CD4-positive, alpha-beta T cell treated with Interleukin-17A for 4 hours (primary cell): ENCODE measurements at regions not wholly inside any gene's neighbourhood (a gene's known extent, or its start where the extent isn't known, plus 50 kb on each side); places are given as distances from the start of the nearest gene placed in this dataset.
A peak's percentile ranks its signal among the peaks of the same experiment; 100 is the strongest.
"Not testable (repeated sequence)": the region's sequence is repeated elsewhere in the genome, so short reads cannot be mapped to it uniquely, and the experiment has no call there.

Experiments used
- DNase-seq: peaks from one replicate; pipeline ENCODE4 v3.0.0-alpha.2; 2020; ENCODE audit warnings: mixed read lengths

DNA sequence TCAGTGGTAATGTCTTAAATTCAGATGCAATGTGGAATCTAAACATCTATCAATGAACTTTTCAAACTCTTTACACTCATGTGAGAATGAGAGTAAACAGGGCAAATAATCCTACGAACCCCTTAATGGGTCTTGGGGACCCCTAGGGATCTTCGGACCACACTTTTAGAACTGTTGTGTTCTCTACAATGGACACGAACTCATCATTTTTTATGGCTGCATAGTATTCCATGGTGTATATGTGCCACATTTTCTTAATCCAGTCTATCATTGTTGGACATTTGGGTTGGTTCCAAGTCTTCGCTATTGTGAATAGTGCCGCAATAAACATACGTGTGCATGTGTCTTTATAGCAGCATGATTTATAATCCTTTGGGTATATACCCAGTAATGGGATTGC is 148.0 kb upstream of the PTPN1 start:
- DNase-seq, result not testable (repeated sequence)

DNA sequence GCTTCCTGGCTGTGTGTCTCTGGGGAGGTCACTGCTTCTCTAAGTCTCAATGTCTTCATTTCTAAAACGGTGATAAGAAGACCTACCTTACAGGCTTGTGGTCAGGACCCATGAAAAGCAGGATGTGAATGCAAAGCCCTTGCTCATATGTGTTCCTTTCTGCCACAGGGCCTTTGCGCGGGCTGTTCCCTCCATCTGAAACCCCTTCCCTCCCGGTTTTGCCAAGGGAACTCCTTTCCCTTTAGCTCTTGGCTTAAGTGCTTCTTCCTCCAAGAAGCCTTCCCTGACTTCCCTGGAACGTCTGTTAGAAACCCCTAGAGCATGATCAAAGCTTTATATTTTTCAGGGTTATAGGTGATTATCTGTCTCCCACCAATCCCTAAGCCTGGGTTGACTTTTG is 147.2 kb upstream of the PTPN1 start:
- DNase-seq, result no peak

DNA sequence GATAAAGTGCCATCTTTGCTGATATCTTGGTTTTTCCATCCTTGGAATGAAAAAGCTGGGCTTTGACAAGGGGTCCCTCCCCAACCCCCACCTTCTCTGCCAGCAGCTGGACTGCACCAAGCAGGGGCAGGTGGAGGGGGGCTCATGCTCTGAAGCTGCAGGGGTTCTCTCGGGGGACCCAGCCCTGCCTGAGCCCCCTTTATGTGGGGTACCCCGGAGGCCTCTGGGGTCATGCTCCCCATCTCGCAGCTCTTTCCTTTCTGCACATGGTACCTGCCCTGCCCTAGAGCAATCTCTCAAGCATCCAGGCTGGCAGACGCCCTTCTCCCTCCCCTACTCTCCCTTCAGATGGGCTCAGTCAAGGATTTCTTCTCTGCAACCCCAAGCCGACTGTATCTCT is 146.7 kb upstream of the PTPN1 start:
- no peak for DNase-seq

DNA sequence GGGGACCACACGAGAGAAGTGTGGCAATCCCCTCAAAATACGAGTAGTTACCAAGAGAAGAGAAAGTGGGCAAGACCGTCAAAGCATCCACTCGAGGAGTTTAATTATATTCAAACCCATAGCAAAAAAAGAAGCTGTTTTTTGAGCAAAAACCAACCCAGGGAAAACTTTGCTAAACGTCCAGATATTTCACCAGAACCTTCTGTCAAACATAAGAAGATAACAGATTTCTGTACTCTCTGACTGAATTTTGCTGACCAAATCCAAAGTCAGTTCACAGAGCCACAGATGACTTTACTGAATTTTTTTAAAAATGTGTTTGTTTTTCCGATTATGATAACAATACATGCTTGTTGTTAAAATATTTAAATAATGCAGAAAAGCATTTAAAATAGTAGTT is 145.6 kb upstream of the PTPN1 start:
- no peak for DNase-seq

DNA sequence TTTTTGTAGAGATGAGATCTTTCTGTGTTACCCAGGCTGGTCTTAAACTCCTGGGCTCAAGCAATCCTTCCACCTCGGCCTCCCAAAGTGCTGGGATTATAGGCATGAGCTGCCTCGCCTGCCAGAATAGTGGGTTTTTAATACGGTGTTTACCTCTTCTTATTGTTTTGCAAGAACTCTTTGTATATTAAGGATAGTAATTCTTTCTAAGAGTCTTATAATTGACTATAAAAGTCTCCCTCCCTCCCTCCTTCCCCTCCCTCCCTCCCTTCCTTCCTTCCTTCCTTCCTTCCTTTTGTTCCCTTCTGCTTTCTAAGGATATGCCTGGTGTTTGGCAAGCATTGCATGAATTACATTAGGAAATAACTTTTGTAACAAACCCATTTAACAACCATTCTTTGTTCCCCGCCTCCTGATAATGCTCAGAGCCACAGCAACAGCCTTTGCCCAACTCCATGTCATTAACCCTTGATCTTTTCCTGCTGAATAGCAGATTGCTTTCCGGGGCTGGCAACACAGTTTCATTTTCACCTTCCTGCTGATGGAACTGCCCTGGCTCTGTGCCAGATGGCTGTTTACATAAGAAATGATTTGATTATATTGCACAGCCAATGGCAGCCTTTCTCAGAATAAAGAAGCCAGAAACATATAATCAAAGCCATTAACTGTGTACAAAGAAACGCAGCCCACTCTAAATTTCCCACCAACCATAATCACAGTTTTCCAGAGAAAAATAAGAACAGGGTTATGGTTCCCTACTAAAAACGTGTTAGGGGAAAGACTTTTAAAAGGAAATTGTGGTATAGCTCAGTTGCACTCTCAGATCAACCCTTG is 143.7 kb upstream of the PTPN1 start:
- peak; percentile 49 for DNase-seq

DNA sequence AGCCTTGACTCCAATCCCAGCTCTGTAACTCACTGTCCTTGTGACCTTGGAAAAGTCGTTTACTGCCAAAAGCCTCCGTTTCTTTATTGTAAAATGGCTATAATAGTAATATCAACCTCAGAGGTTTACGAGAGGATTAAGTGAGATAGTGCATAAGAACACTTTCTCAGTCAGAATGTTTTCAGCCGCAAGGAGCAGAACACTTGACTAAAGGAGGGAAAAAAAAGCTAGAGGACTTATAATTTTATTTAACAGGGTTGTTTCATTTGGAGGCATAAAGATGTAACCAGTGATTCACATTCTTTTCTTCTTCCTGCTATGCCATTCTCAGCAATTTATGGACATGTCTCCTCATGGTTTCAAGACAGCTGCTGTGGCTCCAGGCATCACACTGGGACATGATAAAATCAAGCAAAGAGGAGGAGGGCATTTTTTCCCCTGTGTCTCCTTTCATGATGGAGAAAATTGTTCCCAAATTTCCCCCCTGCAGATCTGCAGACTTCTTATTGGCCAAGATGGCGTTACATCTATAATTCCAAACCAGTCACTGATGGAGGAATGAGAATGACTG is 143.0 kb upstream of the PTPN1 start:
- DNase-seq, result no peak

DNA sequence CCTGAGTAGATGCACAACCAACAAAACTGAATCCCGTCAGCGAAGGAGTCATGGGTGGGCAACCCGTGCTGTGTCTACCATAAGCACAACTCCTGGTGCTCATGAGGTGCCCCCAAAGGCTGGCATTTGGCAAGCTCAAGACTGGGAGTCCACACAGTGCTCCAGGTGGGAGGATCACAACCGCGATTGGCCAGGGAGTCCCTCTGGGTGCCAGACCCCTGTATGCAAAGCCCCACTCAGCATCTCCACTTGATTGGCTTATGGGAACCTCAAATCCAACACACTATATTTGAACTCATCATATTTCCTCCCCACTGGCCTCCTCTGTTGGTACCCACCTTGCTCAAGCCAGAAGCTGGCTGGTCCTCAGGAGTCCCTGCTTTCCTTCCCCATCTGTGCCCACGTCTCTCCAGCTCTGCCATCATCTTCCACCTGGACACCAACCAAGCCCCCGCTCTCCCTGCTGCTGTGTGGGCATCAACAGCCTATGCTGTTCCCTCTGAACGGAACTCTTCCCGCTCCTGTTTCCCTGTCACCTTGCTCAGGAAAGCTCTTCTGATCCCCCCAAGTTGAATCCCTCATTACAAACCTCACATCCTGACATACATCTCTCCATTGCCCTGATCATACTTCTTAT is 142.3 kb upstream of the PTPN1 start:
- DNase-seq, result no peak

DNA sequence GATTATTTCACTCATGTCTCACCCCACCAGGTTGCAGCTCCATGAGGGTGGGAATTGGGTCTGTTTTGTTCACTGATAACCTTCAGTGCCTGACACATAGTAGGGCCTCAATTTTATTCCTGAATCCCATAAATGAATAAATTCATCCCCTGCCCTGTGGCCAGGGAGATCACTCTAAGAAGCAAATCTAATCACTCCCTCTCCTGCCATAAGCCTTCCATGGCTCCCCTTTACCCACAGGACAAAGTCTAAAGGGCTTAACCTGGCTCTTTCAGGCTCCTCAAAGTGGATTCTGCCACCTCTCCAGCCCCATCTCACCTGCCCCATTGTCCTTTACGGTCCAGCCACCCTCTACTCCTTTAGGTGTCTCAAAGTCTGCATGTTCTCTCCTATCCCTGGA is 141.8 kb upstream of the PTPN1 start:
- no peak for DNase-seq

DNA sequence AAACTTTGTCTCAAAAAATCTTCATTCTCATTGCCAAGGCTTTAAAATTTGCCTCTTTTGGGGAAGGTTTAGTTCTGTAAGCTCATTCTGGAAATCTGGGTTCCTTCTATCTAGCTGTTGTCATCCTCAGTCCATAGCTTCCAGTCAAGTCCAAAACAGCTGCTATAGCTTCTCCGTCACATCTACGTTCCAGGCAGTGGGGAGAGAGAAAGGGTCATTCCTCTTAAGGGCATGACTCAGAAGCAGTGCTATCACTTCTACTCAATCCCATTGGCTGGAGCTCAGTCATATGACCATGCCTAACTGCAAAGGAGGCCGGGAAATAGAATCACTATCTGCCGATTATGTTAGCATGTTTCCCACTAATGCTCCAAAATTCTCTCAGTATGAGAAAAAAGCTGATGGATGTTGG is 141.4 kb upstream of the PTPN1 start:
- DNase-seq, result no peak

DNA sequence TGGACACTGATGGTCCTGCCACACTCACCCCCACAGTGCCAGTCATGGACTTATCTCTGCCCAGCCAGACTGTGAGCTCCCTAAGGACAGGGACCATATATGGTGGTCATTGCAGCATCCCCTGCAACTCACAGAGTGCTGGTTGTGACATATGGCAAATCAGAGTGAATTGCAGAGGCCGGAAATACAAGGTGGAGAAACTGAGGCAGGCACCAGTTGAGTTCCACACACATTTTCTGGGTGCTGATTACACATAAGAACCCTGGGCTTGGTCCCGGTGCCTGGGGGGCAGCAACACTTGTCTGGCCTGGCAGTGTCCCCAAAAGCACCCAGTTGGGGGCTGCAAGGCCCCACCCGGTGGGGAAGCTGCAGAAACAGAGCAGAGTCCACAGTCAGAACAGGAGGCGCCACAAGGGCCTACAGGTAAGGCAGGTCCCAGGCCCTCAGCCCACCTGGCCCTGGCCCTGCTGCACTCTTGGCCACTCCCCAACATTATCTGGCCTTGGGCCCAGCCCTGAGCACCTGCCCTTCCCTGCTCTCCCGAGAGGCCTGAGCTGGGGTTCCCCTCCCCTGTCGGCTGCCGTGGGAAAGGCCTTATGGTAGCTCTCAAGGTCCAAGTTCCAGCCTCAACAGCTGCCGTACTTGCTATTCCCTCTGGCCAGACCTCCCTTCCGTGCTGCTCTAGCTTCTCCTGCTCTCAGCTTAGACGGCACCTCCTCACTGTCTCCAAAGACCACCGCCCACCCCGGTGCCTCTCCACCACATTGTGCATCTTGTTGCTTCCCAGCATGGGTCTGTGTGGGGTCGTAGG is 140.8 kb upstream of the PTPN1 start:
- no peak for DNase-seq

DNA sequence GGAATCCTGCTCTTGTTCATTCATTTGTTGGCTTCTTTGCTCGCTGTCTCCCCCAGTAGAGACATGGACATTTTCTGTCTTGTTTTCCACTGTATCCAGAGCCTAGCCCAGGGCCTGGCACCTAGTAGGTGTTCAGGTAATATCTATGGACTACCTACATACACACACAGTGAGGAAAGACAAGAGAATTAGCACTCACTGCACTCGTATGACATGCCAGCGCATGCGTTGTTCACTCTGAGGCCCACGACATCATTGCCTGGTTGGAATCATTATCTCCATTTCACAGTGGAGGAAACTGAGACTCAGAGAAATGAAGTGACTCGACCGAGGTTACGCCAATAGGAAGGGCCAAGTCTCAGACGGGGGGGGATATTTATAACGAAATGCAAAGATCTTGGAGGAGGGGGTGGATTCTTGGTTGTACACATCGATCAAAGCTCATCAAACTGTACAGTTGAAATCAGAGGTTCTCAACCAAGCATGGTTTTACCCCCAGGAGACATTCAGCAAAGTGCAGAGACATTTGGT is 140.1 kb upstream of the PTPN1 start:
- DNase-seq, result no peak

DNA sequence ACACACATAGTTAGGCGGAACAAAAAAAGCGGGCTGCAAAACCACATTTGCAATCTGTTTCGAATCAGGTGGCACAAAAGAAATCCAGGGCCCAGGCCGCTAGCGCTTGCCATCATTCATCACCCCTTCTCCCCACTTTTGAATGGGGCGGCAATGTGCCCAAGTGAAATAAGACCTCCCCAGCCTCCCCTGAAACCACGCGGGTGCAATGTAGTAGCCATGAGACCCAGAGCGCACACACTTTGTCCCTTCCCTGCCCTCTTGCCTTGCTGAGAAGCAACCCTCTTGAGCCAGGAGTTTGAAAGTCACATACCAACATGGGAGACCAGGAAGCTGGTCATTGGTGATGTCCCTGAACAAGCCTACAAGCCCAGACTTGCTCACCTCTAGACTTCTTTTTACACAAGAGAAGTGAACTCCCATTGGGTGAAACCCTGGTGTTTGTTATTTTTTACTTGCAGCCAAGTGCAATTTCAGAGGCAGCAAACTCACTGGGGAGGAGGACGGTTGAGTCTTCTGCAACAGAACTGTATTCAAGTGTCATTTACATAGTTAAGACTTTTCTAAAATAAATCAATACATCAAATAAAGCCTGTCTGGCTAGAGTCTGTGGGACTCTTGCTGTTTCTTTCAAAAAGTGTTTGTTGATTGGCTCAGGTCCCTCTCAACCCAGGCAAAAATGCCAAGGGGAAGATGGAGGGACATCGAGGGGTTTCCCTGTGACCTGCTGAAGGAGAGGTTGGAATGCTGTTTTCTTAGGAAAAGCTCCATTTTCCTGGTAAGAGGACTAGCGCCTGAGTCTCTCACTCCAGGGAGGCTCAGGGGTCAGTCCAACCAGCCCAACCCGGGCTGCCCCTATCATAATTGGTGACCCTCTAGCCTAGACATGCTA is 138.1 kb upstream of the PTPN1 start:
- DNase-seq, result no peak

DNA sequence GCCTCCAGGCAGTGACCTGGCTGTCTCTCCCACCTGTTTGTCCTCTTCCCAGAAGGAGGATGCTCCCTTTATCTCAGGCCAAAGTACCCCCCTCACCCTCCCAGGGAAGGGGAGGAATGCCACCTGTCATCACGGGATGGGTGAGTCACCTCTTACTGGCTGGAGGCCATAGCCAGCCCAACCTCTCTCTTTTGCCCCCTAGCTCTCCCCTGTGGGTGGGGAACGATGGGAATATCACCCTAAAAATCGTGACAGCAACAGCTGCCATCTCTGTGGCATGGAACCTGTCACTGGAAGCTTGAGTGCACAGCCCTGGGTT is 137.5 kb upstream of the PTPN1 start:
- no peak for DNase-seq

DNA sequence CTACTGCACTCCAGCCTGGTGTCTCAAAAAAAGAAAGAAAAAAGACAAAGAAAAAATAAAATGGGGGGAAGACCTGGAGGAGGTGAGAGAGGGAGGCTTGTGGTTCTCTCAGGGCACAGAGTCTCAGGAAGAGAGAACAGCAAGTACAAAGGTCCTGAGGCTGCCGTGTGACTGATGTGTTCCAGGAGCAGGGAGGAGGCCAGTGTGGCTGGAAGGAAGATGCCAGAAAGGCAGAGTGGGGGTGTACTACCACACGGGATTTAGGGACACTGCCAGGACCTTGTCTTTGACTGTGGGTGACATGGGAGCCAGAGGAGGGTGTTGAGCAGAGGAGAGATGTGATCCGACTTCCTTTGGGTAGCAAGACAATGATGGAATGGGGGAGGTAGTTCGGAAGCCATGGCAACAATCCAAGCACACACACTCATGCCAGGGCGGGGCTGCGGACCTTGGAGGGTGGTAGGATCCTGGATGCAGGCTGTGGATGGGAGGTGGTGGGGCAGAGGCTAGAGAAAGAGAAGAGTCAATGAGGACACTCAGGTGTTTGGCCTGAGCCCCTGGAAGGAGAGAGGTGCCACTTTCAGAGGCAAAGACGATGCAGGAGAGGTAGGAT is 136.4 kb upstream of the PTPN1 start:
- DNase-seq, result no peak

DNA sequence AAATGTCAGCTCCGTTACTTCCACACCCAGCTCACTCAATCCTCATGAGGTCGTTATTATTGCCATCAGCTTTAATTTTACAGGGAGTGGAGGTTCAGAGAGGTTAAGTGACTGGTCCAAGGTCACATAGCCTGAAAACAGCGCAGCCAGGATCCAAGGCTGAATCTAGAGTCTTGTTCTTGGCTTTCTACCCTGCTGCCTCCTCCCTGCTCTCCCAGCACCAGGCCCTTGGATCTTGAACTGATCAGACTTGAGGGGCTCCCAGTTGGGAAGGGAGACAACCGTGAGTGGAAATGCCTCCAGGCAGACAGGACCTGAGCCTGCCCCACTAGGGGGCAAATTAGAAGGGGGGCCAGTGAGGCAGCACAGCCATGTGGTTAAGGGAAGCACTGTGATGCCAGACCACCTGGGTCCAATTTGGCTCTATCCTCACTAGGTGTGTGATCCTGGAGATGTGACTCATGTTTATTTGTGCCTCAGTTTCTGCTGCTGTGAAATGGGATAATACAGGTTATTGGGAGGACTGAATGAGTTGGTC is 135.6 kb upstream of the PTPN1 start:
- DNase-seq, result no peak

DNA sequence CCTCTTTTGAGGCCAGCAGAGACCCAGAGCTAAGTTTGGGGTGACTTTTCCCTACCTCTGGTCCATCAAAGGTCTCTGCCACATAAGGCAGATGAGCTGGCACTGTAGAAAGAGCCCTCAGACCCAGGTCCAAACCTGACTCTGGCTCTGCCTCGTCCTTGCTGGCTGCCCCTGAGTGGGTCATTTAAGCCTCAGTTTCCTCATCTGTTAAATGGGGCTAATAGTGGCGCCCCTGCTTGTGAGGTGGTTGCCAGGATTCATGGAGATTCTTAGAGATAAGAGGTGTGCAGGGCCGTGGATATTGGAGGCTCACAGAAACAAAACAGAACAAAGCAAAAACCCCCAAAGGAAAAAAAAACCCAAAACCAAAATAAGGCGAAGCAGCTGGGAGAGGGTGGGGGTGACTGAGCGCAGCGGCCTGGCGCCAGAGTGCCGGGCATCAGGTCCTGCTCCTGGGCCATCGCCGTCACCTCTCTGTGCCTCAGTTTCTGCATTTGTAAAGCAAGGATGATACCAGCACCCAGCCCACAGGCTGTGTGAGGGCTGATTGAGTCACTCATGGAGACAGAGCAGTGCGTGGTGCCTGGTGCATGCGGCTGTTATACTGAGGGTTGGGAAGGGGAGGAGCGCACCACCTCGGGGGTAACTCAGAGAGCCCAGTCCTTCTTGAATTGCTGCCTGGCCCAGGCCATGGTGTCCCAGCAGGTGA is 133.8 kb upstream of the PTPN1 start:
- DNase-seq, result no peak

DNA sequence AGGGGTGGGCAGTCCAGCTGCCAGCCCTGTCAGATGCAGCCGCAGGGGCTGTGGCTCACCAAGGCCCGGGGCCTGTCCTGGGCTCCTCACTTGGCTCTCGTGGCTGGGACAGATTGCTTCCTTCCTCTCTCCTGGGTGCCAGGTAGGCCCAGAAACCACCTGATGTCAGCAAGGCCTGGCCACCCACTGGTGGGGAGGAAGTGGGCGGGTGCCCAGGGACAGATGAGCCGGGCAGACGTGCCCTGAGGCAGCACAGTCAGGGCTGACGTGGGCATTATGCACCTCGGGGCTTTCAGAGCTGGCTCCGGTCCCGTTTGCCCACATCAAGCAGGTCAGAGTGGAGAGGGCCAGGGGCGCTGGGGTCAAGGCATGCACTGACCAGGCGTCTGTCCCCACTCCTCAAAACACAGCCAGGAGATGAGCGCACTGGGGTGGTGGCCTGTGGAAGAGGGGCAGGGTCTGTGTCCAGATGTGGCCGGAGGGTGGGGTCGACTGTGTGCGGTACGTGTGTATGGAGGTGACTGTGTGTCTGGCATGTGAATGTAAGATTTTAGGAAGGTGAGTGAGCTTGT is 133.2 kb upstream of the PTPN1 start:
- no peak for DNase-seq

DNA sequence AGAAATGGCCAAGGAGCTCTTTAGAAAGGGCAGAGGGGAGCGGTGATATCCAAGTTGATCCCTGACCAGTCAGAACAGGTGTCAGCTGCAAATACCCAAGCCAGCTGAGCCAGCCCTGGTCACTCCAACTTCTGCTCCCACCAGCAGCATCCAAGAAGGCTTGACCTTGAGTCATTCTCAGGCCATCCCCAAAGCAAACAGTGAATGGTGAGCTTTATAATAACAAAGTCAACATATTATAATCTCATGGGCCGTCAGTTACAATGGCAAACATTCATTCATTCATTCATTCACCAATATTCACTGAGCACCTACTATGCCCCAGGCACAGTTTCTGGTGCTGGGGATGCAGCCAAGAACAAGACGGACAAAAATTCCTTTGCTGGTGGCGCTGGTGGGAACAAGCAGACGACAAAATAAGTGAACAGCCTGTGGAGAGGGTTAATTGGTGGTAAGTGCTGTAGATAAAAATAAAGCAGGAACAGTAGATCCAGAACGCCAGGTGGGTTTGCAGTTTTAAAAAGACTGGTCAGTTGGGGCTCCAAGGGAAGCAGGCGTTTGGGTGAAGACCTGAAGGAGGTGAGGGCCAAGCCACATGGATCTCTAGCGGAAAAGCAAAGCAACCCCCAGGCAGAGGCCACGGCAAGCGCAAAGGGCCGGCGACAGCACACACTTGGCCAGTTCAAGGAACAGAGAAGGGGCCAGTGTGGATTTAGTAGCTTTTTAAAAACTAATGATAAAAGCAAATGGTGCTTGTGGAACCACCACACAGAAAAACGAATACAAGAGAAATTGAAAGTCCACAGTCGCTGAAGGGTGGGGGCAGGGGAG is 131.8 kb upstream of the PTPN1 start:
- no peak for DNase-seq
